ENCODE measurements at regions not wholly inside any gene's neighbourhood (a gene's known extent, or its start where the extent isn't known, plus 50 kb on each side); places are given as distances from the start of the nearest gene placed in this dataset.
"Not testable (repeated sequence)": the region's sequence is repeated elsewhere in the genome, so short reads cannot be mapped to it uniquely, and the experiment has no call there.

GRCh38 chr4:4655901-4656300 lies 114.1 kb upstream of the STX18 start:
- no peak for DNase-seq (ENCODE audit: extremely low read depth in 1 of 11, low read depth in 9 of 11, low spot score in 4 of 11)

- no peak for DNase-seq (ENCODE audit: extremely low read depth in 1 of 11, low read depth in 9 of 11, low spot score in 4 of 11)
Measured at GRCh38 chr4:4655011-4655410, 113.2 kb upstream of the STX18 start.

GRCh38 chr4:4651811-4652755 lies 110.2 kb upstream of the STX18 start:
- DNase-seq (ENCODE audit: extremely low read depth in 1 of 11, low read depth in 9 of 11, low spot score in 4 of 11), result no peak

- no peak for DNase-seq (ENCODE audit: extremely low read depth in 1 of 11, low read depth in 9 of 11, low spot score in 4 of 11)
Measured at GRCh38 chr4:4647041-4647440, 105.2 kb upstream of the STX18 start.

GRCh38 chr4:4645743-4646142 lies 103.9 kb upstream of the STX18 start:
- no peak for DNase-seq (ENCODE audit: extremely low read depth in 1 of 11, low read depth in 9 of 11, low spot score in 4 of 11)

- not testable (repeated sequence) for DNase-seq (ENCODE audit: extremely low read depth in 1 of 11, low read depth in 9 of 11, low spot score in 4 of 11)
Measured at GRCh38 chr4:4644277-4644676, 102.4 kb upstream of the STX18 start.

GRCh38 chr4:4643743-4644142 lies 101.9 kb upstream of the STX18 start:
- not testable (repeated sequence) for DNase-seq (ENCODE audit: extremely low read depth in 1 of 11, low read depth in 9 of 11, low spot score in 4 of 11)

- no peak for DNase-seq (ENCODE audit: extremely low read depth in 1 of 11, low read depth in 9 of 11, low spot score in 4 of 11)
Measured at GRCh38 chr4:4643306-4643705, 101.5 kb upstream of the STX18 start.

- no peak for DNase-seq (ENCODE audit: extremely low read depth in 1 of 11, low read depth in 9 of 11, low spot score in 4 of 11)
Measured at GRCh38 chr4:4642496-4643000, 100.7 kb upstream of the STX18 start.

- DNase-seq (ENCODE audit: extremely low read depth in 1 of 11, low read depth in 9 of 11, low spot score in 4 of 11), result no peak
Measured at GRCh38 chr4:4641661-4642495, 100.0 kb upstream of the STX18 start.

GRCh38 chr4:4641254-4641653 lies 99.4 kb upstream of the STX18 start:
- no peak for DNase-seq (ENCODE audit: extremely low read depth in 1 of 11, low read depth in 9 of 11, low spot score in 4 of 11)

- no peak for DNase-seq (ENCODE audit: extremely low read depth in 1 of 11, low read depth in 9 of 11, low spot score in 4 of 11)
Measured at GRCh38 chr4:4640692-4641091, 98.8 kb upstream of the STX18 start.

GRCh38 chr4:4639370-4639769 lies 97.5 kb upstream of the STX18 start:
- DNase-seq (ENCODE audit: extremely low read depth in 1 of 11, low read depth in 9 of 11, low spot score in 4 of 11), result no peak

- no peak for DNase-seq (ENCODE audit: extremely low read depth in 1 of 11, low read depth in 9 of 11, low spot score in 4 of 11)
Measured at GRCh38 chr4:4637710-4638109, 95.9 kb upstream of the STX18 start.

GRCh38 chr4:4633431-4633830 lies 91.6 kb upstream of the STX18 start:
- DNase-seq (ENCODE audit: extremely low read depth in 1 of 11, low read depth in 9 of 11, low spot score in 4 of 11), result no peak

- no peak for DNase-seq (ENCODE audit: extremely low read depth in 1 of 11, low read depth in 9 of 11, low spot score in 4 of 11)
Measured at GRCh38 chr4:4631150-4631549, 89.3 kb upstream of the STX18 start.

GRCh38 chr4:4627906-4628305 lies 86.1 kb upstream of the STX18 start:
- DNase-seq (ENCODE audit: extremely low read depth in 1 of 11, low read depth in 9 of 11, low spot score in 4 of 11), result no peak

GRCh38 chr4:4627111-4627510 lies 85.3 kb upstream of the STX18 start:
- DNase-seq (ENCODE audit: extremely low read depth in 1 of 11, low read depth in 9 of 11, low spot score in 4 of 11), result no peak

GRCh38 chr4:4625488-4625887 lies 83.6 kb upstream of the STX18 start:
- DNase-seq (ENCODE audit: extremely low read depth in 1 of 11, low read depth in 9 of 11, low spot score in 4 of 11), result no peak

Measured in renal cortex interstitium (tissue), 11 donors.